Ectodermal cell (in vitro differentiated cells): ENCODE measurements at regions not wholly inside any gene's neighbourhood (a gene's known extent, or its start where the extent isn't known, plus 50 kb on each side); places are given as distances from the start of the nearest gene placed in this dataset.
"Not testable (repeated sequence)": the region's sequence is repeated elsewhere in the genome, so short reads cannot be mapped to it uniquely, and the experiment has no call there.

ENCODE experiments used
- H3K27ac ChIP-seq: 2 replicates; pipeline ENCODE4 v1.7.0; 2013; ENCODE audit warnings: mild to moderate bottlenecking, low read depth, low read length; ENCODE audit not compliant: insufficient read depth, poor library complexity, severe bottlenecking
- H3K27me3 ChIP-seq: 2 replicates; pipeline ENCODE4 v1.7.0; 2013; ENCODE audit warnings: mild to moderate bottlenecking, low read length; ENCODE audit not compliant: insufficient read depth, control insufficient read depth, poor library complexity, severe bottlenecking
- H3K36me3 ChIP-seq: one replicate; pipeline ENCODE4 v1.7.0; 2013; ENCODE audit warnings: low read length; ENCODE audit not compliant: control insufficient read depth, insufficient read depth
- H3K4me1 ChIP-seq: one replicate; pipeline ENCODE4 v1.7.0; 2013; ENCODE audit warnings: low read length; ENCODE audit not compliant: control insufficient read depth, insufficient read depth
- H3K4me3 ChIP-seq: 2 replicates; pipeline ENCODE4 v1.7.0; 2013; ENCODE audit warnings: low read depth, low read length, control low read depth; ENCODE audit not compliant: insufficient read depth
- H3K9me3 ChIP-seq: 2 replicates; pipeline ENCODE4 v1.7.0; 2013; ENCODE audit warnings: mild to moderate bottlenecking, low read length, moderate library complexity; ENCODE audit not compliant: control insufficient read depth
- WGBS, 2 experiments: methylation state at CpG; one replicate each; pipeline ENCODE4 v1.1.7; 2013; ENCODE audit warnings: missing lambda C conversion rate in 2 of 2; 5-methylcytosine and 5-hydroxymethylcytosine counted together

DNA sequence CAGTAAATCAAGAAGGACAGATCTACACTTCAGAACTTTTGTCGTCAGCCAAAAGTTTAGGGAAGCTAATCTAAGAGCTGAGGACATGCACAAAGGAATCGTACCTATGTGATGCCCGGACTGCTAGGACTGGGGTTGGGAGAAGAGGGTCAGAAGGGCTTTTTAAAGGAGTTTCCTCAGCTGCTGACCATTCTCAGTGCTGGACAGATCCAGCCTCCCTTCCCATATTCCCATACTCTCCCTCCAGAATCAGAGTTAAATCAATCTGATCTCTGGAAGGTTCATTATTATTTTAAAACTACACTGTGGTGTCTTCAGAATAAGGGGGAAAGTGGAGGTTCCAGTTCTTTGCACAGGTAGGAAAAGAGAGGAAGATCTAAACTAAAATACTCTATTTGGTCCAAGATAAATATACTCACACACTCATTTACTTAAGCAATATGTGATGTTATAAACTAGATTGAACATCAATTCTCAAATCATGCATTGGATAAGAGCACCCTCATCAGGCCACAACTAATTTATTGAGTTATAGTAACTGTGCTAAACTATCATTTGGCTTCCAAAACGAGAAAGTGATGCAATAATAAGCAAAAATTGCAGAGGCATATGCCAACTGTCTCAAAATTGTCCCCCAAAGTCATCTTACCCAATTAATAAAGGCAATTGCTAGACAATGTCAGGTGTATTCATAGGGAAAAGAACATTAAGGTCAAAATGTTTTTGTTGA is 124.7 kb downstream of the HNRNPD start:
- no peaks in the 10 kb centered on the region for H3K9me3 ChIP-seq
- no peaks in the 10 kb centered on the region for H3K27me3 ChIP-seq
- H3K36me3 ChIP-seq, result no peaks in the 10 kb centered on the region
- no peaks in the 10 kb centered on the region for H3K4me1 ChIP-seq
- H3K27ac ChIP-seq, result no peak overlapping the region
- WGBS, 2 experiments, result 79 to 82% methylated on average over 3 to 4 of the region's 4 CpGs
- H3K4me3 ChIP-seq, result no peak overlapping the region

DNA sequence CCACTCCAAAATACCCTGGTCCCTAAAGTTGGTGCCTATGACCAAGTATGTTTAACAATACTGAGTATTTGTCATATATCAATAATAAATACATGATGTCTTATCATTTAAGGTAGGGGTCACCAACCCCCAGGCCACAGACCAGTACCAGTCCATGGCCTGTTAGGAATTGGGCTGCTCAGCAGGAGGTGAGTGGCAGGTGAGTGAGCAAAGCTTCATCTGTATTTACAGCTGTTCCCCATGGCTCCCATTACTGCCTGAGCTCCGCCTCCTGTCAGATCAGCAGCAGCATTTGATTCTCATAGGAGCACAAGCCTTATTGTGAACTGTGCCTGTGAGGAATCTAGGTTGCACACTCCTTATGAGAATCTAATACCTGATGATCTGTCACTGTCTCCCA is 126.2 kb downstream of the HNRNPD start:
- Histone ChIP-seq H3K27ac (no peak overlapping the region), H3K4me3 (no peak overlapping the region), H3K27me3 (no peaks in the 10 kb centered on the region), H3K4me1 (no peaks in the 10 kb centered on the region), H3K9me3 (no peaks in the 10 kb centered on the region), H3K36me3 (no peaks in the 10 kb centered on the region)
- WGBS, 2 experiments, result 95 to 96% methylated on average over 1 of the region's 1 CpG

DNA sequence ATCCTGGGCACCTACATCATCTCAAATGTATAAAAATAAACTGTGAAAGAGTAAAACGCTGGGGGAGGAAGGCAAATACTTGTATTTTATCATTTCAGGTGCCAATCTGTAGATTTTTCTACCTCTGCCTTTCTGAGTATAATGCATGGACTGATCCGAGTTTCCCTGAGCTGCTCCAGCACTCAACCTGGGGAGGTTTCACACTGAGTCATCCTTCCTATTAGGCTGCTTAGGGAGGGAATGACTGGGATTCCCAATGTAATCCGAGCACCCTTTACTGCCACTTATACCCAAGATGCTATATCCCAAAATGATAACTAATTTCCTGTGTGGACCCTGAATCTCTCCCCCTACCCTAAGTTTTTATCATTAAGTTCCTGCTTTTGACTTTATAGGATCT is 126.6 kb downstream of the HNRNPD start:
- H3K27me3 ChIP-seq, result no peaks in the 10 kb centered on the region
- 47 to 61% methylated on average over 3 of the region's 3 CpGs for WGBS, 2 experiments
- no peaks in the 10 kb centered on the region for H3K36me3 ChIP-seq
- no peaks in the 10 kb centered on the region for H3K4me1 ChIP-seq
- no peak overlapping the region for H3K4me3 ChIP-seq
- H3K27ac ChIP-seq, result no peak overlapping the region
- no peaks in the 10 kb centered on the region for H3K9me3 ChIP-seq

DNA sequence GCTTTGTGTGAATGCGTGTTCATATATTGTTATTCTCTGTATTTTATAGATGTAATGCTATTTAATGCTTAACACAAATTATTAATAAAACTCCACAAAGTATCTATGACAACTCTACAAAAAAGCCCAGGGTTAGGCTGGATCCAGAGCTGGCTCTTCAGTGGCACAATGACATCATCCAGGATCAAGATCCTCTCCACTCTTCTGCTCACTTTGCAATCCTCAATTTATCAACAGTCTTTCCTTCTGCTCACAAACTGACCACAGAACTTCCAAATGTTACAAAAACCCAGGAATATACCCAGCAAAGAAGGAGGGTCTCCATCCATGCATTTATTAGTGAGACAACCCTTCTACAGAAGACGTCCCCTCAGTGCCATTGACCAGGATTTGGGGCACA is 132.3 kb downstream of the HNRNPD start:
- WGBS, 2 experiments, result 85 to 90% methylated on average over 1 of the region's 2 CpGs
- H3K4me3 ChIP-seq, result no peak overlapping the region
- H3K9me3 ChIP-seq, result no peaks in the 10 kb centered on the region

DNA sequence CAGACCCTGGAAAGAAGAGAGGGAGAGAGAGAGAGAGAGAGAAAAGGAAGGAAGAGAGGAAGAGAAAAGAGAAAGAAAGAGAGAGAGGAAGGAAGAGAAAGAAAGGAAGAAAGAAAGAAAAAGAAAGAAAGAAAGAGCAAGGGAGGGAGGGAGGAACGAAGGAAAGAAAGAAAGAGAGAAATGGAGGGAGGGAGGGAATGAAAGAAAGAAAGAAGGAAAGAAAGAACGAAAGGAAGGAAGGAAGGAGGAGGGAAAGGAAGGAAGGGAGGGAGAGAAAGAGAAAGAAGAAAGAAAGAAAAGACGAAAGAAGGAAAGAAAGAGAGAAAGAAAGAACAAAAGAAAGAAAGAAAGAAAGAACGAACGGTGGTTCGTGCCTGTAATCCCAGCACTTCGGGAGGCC is 133.4 kb downstream of the HNRNPD start:
- WGBS, 2 experiments, result 93% methylated on average over 7 of the region's 7 CpGs

More for the DNA sequence above, 132.3 kb downstream of the HNRNPD start:
- H3K27me3 ChIP-seq, result no peaks in the 10 kb centered on the region
- no peak overlapping the region for H3K27ac ChIP-seq
- H3K4me1 ChIP-seq, result no peaks in the 10 kb centered on the region
- no peaks in the 10 kb centered on the region for H3K36me3 ChIP-seq

DNA sequence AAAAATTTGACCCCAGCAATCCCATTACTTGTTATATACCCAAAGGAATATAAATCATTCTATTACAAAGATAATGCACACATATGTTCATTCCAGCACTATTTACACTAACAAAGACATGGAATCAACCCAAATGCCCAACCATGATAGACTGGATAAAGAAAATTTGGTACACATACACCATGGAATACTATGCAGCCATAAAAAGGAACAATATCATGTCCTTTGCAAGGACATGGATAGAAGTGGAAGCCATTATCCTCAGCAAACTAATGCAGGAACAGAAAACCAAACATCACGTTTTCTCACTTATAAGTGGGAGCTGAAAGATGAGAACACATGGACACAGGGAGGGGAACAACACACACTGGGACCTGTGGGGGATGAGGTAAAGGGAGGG is 136.6 kb downstream of the HNRNPD start:
- H3K4me1 ChIP-seq, H3K4me3 ChIP-seq, H3K27ac ChIP-seq, H3K36me3 ChIP-seq, H3K9me3 ChIP-seq, H3K27me3 ChIP-seq: not testable (repeated sequence)
- 84 to 100% methylated on average over 1 of the region's 1 CpG for WGBS, 2 experiments

More for the DNA sequence above, 133.4 kb downstream of the HNRNPD start:
- Histone ChIP-seq H3K9me3 (no peaks in the 10 kb centered on the region), H3K4me3 (no peak overlapping the region), H3K27me3 (no peaks in the 10 kb centered on the region), H3K36me3 (no peaks in the 10 kb centered on the region), H3K4me1 (no peaks in the 10 kb centered on the region), H3K27ac (no peak overlapping the region)

DNA sequence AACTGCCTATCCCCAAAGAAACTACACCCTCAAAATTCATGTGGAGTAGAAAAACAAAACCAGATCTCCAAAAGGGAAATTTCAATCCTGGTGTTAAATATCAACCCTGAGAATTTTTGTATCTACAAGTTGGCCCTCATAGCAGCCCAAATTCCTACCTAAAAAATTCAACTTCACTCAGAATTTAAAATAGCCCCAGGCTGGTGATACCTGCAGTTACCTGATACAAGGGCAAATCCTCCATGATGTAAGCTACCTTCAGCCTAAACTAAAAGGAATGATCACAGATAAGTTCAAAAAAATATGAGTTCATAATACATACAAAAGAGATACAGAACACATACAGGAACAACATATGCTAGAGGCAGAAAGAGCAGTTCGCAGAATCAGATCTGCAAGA is 138.4 kb downstream of the HNRNPD start:
- 45% methylated on average over 1 of the region's 1 CpG; no CpG with 5 or more reads in 1 of the 2 experiments for WGBS, 2 experiments

DNA sequence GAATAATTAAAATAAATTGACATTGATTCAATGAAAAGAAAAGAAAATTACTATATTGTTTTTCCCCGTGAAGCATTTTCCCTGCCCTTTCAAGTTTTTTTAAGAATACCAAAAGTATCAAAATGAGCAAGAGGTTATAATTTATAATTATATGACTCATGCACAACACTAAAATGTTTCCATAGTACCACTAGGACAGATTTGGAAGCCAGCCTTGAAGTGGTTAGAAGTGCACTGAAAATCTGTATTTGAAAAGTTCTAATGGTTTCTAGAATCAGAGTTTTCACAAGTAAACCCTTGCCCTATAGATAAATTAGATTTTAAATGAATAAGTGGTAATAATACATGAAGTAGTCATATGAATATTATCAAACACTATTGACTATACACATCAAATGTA is 140.9 kb downstream of the HNRNPD start:
- Histone ChIP-seq H3K27me3 (no peaks in the 10 kb centered on the region), H3K36me3 (no peaks in the 10 kb centered on the region), H3K9me3 (no peaks in the 10 kb centered on the region), H3K4me3 (no peak overlapping the region), H3K27ac (no peak overlapping the region), H3K4me1 (no peaks in the 10 kb centered on the region)
- no CpG with 5 or more reads among the region's 1 CpG for whole genome bisulfite sequencing, 2 experiments

More for the DNA sequence above, 138.4 kb downstream of the HNRNPD start:
- Histone ChIP-seq H3K4me3 (no peak overlapping the region), H3K27me3 (no peaks in the 10 kb centered on the region), H3K36me3 (no peaks in the 10 kb centered on the region), H3K27ac (no peak overlapping the region), H3K9me3 (no peaks in the 10 kb centered on the region), H3K4me1 (no peaks in the 10 kb centered on the region)

DNA sequence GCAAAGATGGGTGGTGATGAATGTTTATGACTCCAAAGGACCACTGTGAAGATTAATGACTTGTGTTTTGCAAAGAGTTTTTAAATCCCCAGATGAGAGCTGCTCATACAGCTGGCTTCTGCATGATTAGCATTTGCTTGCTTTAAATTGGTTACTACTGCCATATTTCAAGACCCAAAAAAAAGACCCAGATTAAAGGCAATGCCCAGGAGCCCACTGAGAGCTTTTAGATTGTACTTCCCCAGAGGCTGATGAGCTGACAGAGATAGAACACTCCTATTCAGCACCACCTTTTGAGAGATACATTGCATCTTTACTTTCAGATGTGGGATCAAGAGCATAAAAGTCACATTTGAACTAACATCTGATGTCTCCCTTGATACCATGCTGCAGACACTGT is 142.0 kb downstream of the HNRNPD start:
- Histone ChIP-seq H3K4me1 (no peaks in the 10 kb centered on the region), H3K27ac (no peak overlapping the region), H3K4me3 (no peak overlapping the region), H3K36me3 (no peaks in the 10 kb centered on the region), H3K9me3 (no peaks in the 10 kb centered on the region), H3K27me3 (no peaks in the 10 kb centered on the region)

DNA sequence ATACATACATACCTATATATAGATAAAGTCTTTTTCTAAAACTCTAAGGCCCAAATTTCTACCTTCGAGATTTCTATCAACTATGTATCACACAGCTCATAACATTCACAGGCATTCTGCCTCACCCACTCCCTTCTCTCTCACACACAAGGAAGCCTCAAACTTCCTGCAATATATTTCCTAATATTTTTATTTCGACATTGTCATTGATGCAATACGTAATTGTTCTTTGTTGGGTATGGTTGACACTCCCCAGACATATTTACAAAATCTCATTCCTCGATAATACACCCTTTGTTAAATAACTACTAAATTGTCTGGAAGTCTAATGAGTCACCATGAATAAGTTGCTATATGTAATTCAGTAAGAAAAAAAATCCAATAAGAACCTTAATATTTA is 143.5 kb downstream of the HNRNPD start:
- Histone ChIP-seq H3K27ac (no peak overlapping the region), H3K9me3 (no peaks in the 10 kb centered on the region), H3K4me1 (no peaks in the 10 kb centered on the region), H3K36me3 (no peaks in the 10 kb centered on the region), H3K27me3 (no peaks in the 10 kb centered on the region), H3K4me3 (no peak overlapping the region)
- 94 to 100% methylated on average over 1 to 4 of the region's 4 CpGs for WGBS, 2 experiments

DNA sequence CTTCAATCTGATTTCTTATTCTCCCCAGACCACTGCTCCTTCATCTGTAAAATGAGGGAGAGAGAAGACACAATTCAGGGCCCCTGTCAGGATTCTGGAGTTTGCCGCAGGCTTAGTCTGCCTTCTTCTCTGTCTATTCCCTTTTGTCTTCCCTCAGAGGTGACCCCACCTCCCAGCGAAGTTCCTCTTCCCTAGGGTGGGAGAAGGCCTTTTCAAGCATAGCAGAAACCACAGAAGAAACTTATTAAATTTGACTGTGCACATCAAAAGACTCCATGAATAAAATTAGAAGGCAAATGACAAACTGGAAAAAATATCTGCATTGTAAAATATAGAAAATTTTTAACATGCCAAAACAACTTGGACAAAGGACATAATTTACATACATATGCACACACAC is 148.8 kb downstream of the HNRNPD start:
- H3K4me1 ChIP-seq, result no peaks in the 10 kb centered on the region
- H3K4me3 ChIP-seq, result no peak overlapping the region
- 74 to 80% methylated on average over 2 of the region's 2 CpGs for WGBS, 2 experiments

More for the DNA sequence above, 148.8 kb downstream of the HNRNPD start:
- Histone ChIP-seq H3K27me3 (no peaks in the 10 kb centered on the region), H3K27ac (no peak overlapping the region), H3K9me3 (no peaks in the 10 kb centered on the region), H3K36me3 (no peaks in the 10 kb centered on the region)
